ENCODE measurements at regions not wholly inside any gene's neighbourhood (a gene's known extent, or its start where the extent isn't known, plus 50 kb on each side); places are given as distances from the start of the nearest gene placed in this dataset.
"Not testable (repeated sequence)": the region's sequence is repeated elsewhere in the genome, so short reads cannot be mapped to it uniquely, and the experiment has no call there.

- BruUV-seq (replicated peaks); H3K27me3 ChIP-seq (ENCODE audit: insufficient read depth, low read length); POLR2A ChIA-PET; H3K4me1 ChIP-seq (ENCODE audit: control insufficient read depth in 1 of 2, insufficient read depth in 2 of 2, low read length in 2 of 2); DNase-seq (ENCODE audit: low read depth, low spot score); H3K4me3 ChIP-seq (replicated peaks in 1 of 2; ENCODE audit: low read depth in 1 of 2, low read length in 2 of 2); CTCF ChIA-PET; H3K36me3 ChIP-seq (ENCODE audit: control insufficient read depth in 1 of 2, insufficient read depth in 2 of 2, low read length in 2 of 2); RAD21 ChIA-PET (ENCODE audit: low non-redundant PET in 1 of 2, low total read pairs in 2 of 2, uncharacterized antibody in 2 of 2, unreplicated experiment in 2 of 2); ATAC-seq; intact Hi-C loops (cut with micrococcal nuclease); H3K27ac ChIP-seq (ENCODE audit: low read depth, low read length); H3K4me2 ChIP-seq (ENCODE audit: low read length); H2AFZ ChIP-seq (ENCODE audit: low read depth, low read length, poor library complexity, severe bottlenecking); H3K9me2 ChIP-seq (ENCODE audit: insufficient read depth); H3K9ac ChIP-seq (ENCODE audit: low read length); H3K79me2 ChIP-seq (ENCODE audit: insufficient read depth, low read length); H4K20me1 ChIP-seq (ENCODE audit: insufficient read depth); H3K9me3 ChIP-seq (ENCODE audit: control insufficient read depth in 1 of 2, insufficient read depth in 1 of 2, low read depth in 1 of 2, low read length in 2 of 2): not testable (repeated sequence)
These were observed 102.8 kb upstream of the KCNMA1 start for GRCh38 chr10:77740396-77740795.

- ATAC-seq: no peak
- CTCF ChIA-PET: interaction anchor here (1.0 kb wide), 1 partner anchor 27 kb away, joined by 3 read pairs; no protein-coding TSS in a partner anchor
These were observed 101.0 kb upstream of the KCNMA1 start for GRCh38 chr10:77738496-77739158.

More at GRCh38 chr10:77738496-77739158, 101.0 kb upstream of the KCNMA1 start:
- TF ChIP-seq, protein P1, sequence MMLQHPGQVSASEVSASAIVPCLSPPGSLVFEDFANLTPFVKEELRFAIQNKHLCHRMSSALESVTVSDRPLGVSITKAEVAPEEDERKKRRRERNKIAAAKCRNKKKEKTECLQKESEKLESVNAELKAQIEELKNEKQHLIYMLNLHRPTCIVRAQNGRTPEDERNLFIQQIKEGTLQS (IDR thresholded peaks at IDR 0.05): no peak
- TF ChIP-seq, protein P2, sequence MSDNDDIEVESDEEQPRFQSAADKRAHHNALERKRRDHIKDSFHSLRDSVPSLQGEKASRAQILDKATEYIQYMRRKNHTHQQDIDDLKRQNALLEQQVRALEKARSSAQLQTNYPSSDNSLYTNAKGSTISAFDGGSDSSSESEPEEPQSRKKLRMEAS (IDR thresholded peaks at IDR 0.05): no peak
- TF ChIP-seq RAD21 (IDR thresholded peaks at IDR 0.05; ENCODE audit: low read depth): no peak
- TF ChIP-seq POLR2A (IDR thresholded peaks at IDR 0.05; ENCODE audit: borderline replicate concordance, extremely low read depth, insufficient read depth, insufficient read length): no peak
- TF ChIP-seq ZNF274 (IDR thresholded peaks at IDR 0.05; ENCODE audit: low read depth, low read length): no peak
- Histone ChIP-seq H3K27me3 (ENCODE audit: insufficient read depth, low read length) (no peaks in the 10 kb centered on the region), H3K9me3 (ENCODE audit: control insufficient read depth in 1 of 2, insufficient read depth in 1 of 2, low read depth in 1 of 2, low read length in 2 of 2) (no peaks in the 10 kb centered on the region), H3K4me3 (replicated peaks in 1 of 2; ENCODE audit: low read depth in 1 of 2, low read length in 2 of 2) (no peak overlapping the region), H3K27ac (ENCODE audit: low read depth, low read length) (no peak overlapping the region), H3K4me2 (ENCODE audit: low read length) (no peak overlapping the region), H3K9ac (ENCODE audit: low read length) (no peak overlapping the region), H2AFZ (ENCODE audit: low read depth, low read length, poor library complexity, severe bottlenecking) (no peak overlapping the region), H3K4me1 (ENCODE audit: control insufficient read depth in 1 of 2, insufficient read depth in 2 of 2, low read length in 2 of 2) (peaks cover 0 to 7% of the 10 kb centered on the region in 2 experiments; a peak in 2 of 4 replicates), H4K20me1 (ENCODE audit: insufficient read depth) (no peaks in the 10 kb centered on the region), H3K36me3 (ENCODE audit: control insufficient read depth in 1 of 2, insufficient read depth in 2 of 2, low read length in 2 of 2) (no peaks in the 10 kb centered on the region), H3K79me2 (ENCODE audit: insufficient read depth, low read length) (no peaks in the 10 kb centered on the region), H3K9me2 (ENCODE audit: insufficient read depth) (no peaks in the 10 kb centered on the region)
- ChIA-PET RAD21 (ENCODE audit: low non-redundant PET in 1 of 2, low total read pairs in 2 of 2, uncharacterized antibody in 2 of 2, unreplicated experiment in 2 of 2) (no interaction called here), POLR2A (no interaction called here)
- intact Hi-C loops (cut with micrococcal nuclease): no loop called here
- BruUV-seq (replicated peaks): no TSS peak
- no peak for DNase-seq (ENCODE audit: low read depth, low spot score)
